IMR-90 (cell line): ENCODE measurements at regions not wholly inside any gene's neighbourhood (a gene's known extent, or its start where the extent isn't known, plus 50 kb on each side); places are given as distances from the start of the nearest gene placed in this dataset.

Experiments
- ATAC-seq: fragments of 200-7000 bp; cut with Tn5 transposase; 2 replicates; pipeline ENCODE4 v1.9.1; 2020; ENCODE audit warnings: low read depth, mild to moderate bottlenecking, moderate library complexity
- BruUV-seq: library from RNA; stranded (reverse); fragments of 400-500 nt; replicated peaks from 2 replicates; lab custom pipeline; 2021; lab: Mats Ljungman, UMichigan
- CTCF ChIA-PET: fragments of 300-600 bp; formaldehyde crosslinking; extraction: SDS; loops from one replicate; lab custom pipeline; 2021; ENCODE audit warnings: antibody characterized with exemption; lab: Yijun Ruan, JAX
- POLR2A ChIA-PET: fragments of 300-600 bp; sonication (Branson Sonifier 250); formaldehyde crosslinking; loops from one replicate; lab custom pipeline; 2022; ENCODE audit warnings: antibody characterized with exemption; ENCODE audit not compliant: unreplicated experiment; lab: Charles Lee
- DNase-seq: peaks from one replicate; pipeline ENCODE4 v3.0.0; 2013
- H2AFZ ChIP-seq: replicated peaks from 2 replicates; pipeline ENCODE3; 2013; ENCODE audit warnings: low read length, mild to moderate bottlenecking; ENCODE audit not compliant: poor library complexity
- H2AK5ac ChIP-seq: 2 replicates; pipeline ENCODE4 v1.6.1; 2013; ENCODE audit warnings: low read depth, low read length, inconsistent platforms
- H2AK9ac ChIP-seq: replicated peaks from 2 replicates; pipeline ENCODE3; 2013; ENCODE audit warnings: mild to moderate bottlenecking, low read depth, low read length, moderate library complexity; ENCODE audit not compliant: poor library complexity
- H2BK120ac ChIP-seq: 2 replicates; pipeline ENCODE4 v1.6.1; 2013; ENCODE audit warnings: low read depth, low read length, inconsistent platforms
- H2BK15ac ChIP-seq: 3 replicates; pipeline ENCODE4 v1.6.1; 2013; ENCODE audit warnings: low read depth, low read length, inconsistent platforms
- H2BK20ac ChIP-seq: 2 replicates; pipeline ENCODE4 v1.6.1; 2013; ENCODE audit warnings: low read depth, mild to moderate bottlenecking, inconsistent platforms, low read length, moderate library complexity
- H2BK5ac ChIP-seq: 2 replicates; pipeline ENCODE4 v1.6.1; 2013; ENCODE audit warnings: mild to moderate bottlenecking, low read depth, low read length, inconsistent platforms; ENCODE audit not compliant: poor library complexity, severe bottlenecking
- H3K14ac ChIP-seq: replicated peaks from 2 replicates; pipeline ENCODE4 v1.6.1; 2013; ENCODE audit warnings: low read depth, low read length, inconsistent platforms
- H3K18ac ChIP-seq: 2 replicates; pipeline ENCODE4 v1.6.1; 2013; ENCODE audit warnings: low read depth, low read length, control low read depth
- H3K23ac ChIP-seq: 2 replicates; pipeline ENCODE4 v1.6.1; 2013; ENCODE audit warnings: low read depth, low read length, inconsistent platforms
- H3K27ac ChIP-seq: 2 replicates; pipeline ENCODE4 v1.5.1; 2013; ENCODE audit warnings: mild to moderate bottlenecking, control low read depth, low read length; ENCODE audit not compliant: insufficient read depth
- H3K27me3 ChIP-seq: 2 replicates; pipeline ENCODE4 v1.6.1; 2013; ENCODE audit warnings: low read length; ENCODE audit not compliant: control insufficient read depth, insufficient read depth
- H3K36me3 ChIP-seq: 2 replicates; pipeline ENCODE4 v1.6.1; 2013; ENCODE audit warnings: low read length, mixed read lengths; ENCODE audit not compliant: control insufficient read depth, insufficient read depth
- H3K4ac ChIP-seq: 2 replicates; pipeline ENCODE4 v1.6.1; 2013; ENCODE audit warnings: low read depth, low read length, inconsistent platforms
- H3K4me1 ChIP-seq: 2 replicates; pipeline ENCODE4 v1.6.1; 2013; ENCODE audit warnings: low read length, mixed read lengths; ENCODE audit not compliant: control insufficient read depth, insufficient read depth
- H3K4me2 ChIP-seq: 2 replicates; pipeline ENCODE4 v1.6.1; 2013; ENCODE audit warnings: low read depth, mild to moderate bottlenecking, control low read depth, low read length, moderate library complexity
- H3K4me3 ChIP-seq: 2 replicates; pipeline ENCODE4 v1.5.1; 2013; ENCODE audit warnings: low read depth, mild to moderate bottlenecking, control low read depth, low read length, moderate library complexity; ENCODE audit not compliant: insufficient read depth
- H3K56ac ChIP-seq: 2 replicates; pipeline ENCODE4 v1.6.1; 2013; ENCODE audit warnings: low read length, inconsistent platforms; ENCODE audit not compliant: insufficient read depth; ENCODE audit errors: extremely low read depth
- H3K79me1 ChIP-seq, 2 experiments: 2 replicates each; pipeline ENCODE4 v1.6.1; 2013; ENCODE audit warnings: low read length in 2 of 2, inconsistent platforms in 1 of 2, low read depth in 1 of 2
- H3K9ac ChIP-seq: 2 replicates; pipeline ENCODE4 v1.6.1; 2013; ENCODE audit warnings: low read depth, low read length, control low read depth
- H3K9me1 ChIP-seq: 2 replicates; pipeline ENCODE4 v1.6.1; 2013; ENCODE audit warnings: low read length, inconsistent platforms; ENCODE audit not compliant: insufficient read depth
- H3K9me3 ChIP-seq: 2 replicates; pipeline ENCODE4 v1.6.1; 2013; ENCODE audit warnings: low read length; ENCODE audit not compliant: control insufficient read depth, insufficient read depth
- H4K20me1 ChIP-seq: 2 replicates; pipeline ENCODE4 v1.6.1; 2013; ENCODE audit warnings: low read length, inconsistent platforms; ENCODE audit not compliant: insufficient read depth
- H4K5ac ChIP-seq: 2 replicates; pipeline ENCODE4 v1.6.1; 2013; ENCODE audit warnings: mild to moderate bottlenecking, low read depth, low read length, control low read depth
- H4K8ac ChIP-seq, 2 experiments: 2 replicates each; pipeline ENCODE4 v1.6.1; 2013; ENCODE audit warnings: low read depth in 2 of 2, low read length in 2 of 2, control low read depth in 1 of 2, inconsistent platforms in 1 of 2
- H4K91ac ChIP-seq: 2 replicates; pipeline ENCODE4 v1.6.1; 2013; ENCODE audit warnings: low read depth, low read length, inconsistent platforms; ENCODE audit not compliant: insufficient read depth
- CEBPB ChIP-seq: IDR thresholded peaks from 2 replicates; pipeline ENCODE4 v1.6.1; 2012; ENCODE audit warnings: low read depth, low read length, improper control_type of control experiment
- FOS ChIP-seq: fragments of 150-350 bp; IDR thresholded peaks from 2 replicates; pipeline ENCODE4 v1.6.1; 2016; ENCODE audit warnings: low read depth, low read length
- MAZ ChIP-seq: IDR thresholded peaks from 2 replicates; pipeline ENCODE4 v1.6.1; 2012; ENCODE audit warnings: low read depth, mild to moderate bottlenecking, low read length, improper control_type of control experiment, moderate library complexity, borderline replicate concordance
- MXI1 ChIP-seq: IDR thresholded peaks from 2 replicates; pipeline ENCODE4 v1.6.1; 2012; ENCODE audit warnings: low read depth, mild to moderate bottlenecking, low read length, moderate library complexity, borderline replicate concordance
- RAD21 ChIP-seq: IDR thresholded peaks from 2 replicates; pipeline ENCODE4 v1.6.1; 2012; ENCODE audit warnings: low read length, improper control_type of control experiment
- RCOR1 ChIP-seq: IDR thresholded peaks from 2 replicates; pipeline ENCODE4 v1.6.1; 2012; ENCODE audit warnings: mild to moderate bottlenecking, low read length, improper control_type of control experiment; ENCODE audit not compliant: insufficient replicate concordance
- SMC3 ChIP-seq: fragments of 150-350 bp; IDR thresholded peaks from 2 replicates; pipeline ENCODE4 v1.6.1; 2016; ENCODE audit warnings: low read depth, mild to moderate bottlenecking, antibody characterized with exemption, low read length, moderate library complexity
- USF2 ChIP-seq: fragments of 150-350 bp; IDR thresholded peaks from 2 replicates; pipeline ENCODE4 v1.6.1; 2017; ENCODE audit warnings: mild to moderate bottlenecking, antibody characterized with exemption, low read length, low read depth
- WGBS, 2 experiments: methylation state at CpG; one replicate each; pipeline versions ENCODE4 v1.1.5 to v1.1.7; 2013; ENCODE audit warnings: missing lambda C conversion rate in 2 of 2; ENCODE audit not compliant: insufficient read length in 1 of 2; ENCODE audit errors: extremely low coverage in 2 of 2; 5-methylcytosine and 5-hydroxymethylcytosine counted together
- dilution Hi-C: fragments of 300-500 bp; cut with HindIII; formaldehyde crosslinking; loops from one replicate; pipeline ENCODE4 v1.14.3; 2018; ENCODE audit warnings: low sequenced_read_pairs; ENCODE audit not compliant: unreplicated experiment
- in situ Hi-C: fragments of 300-500 bp; cut with MboI; formaldehyde crosslinking; loops from 3 replicates; pipeline ENCODE4 v1.14.3; 2019; ENCODE audit warnings: low sequenced_read_pairs, inconsistent platforms, mixed read lengths
- intact Hi-C: fragments of 100-400 bp; cut with micrococcal nuclease; formaldehyde crosslinking; loops from 2 replicates; pipeline ENCODE4 v1.10.0; 2022

GRCh38 chr9:135035781-135036760, 51.4 kb upstream of the OLFM1 start (continued):
- no peak for TF ChIP-seq RCOR1

GRCh38 chr9:135036861-135037465, 50.5 kb upstream of the OLFM1 start:
- no peak overlapping the region for H3K56ac ChIP-seq
- H4K20me1 ChIP-seq: no peaks in the 10 kb centered on the region
- H3K4me1 ChIP-seq: no peaks in the 10 kb centered on the region
- dilution Hi-C loops (no loop called here), in situ Hi-C loops (no loop called here), intact Hi-C loops (no loop called here)
- no peaks in the 10 kb centered on the region for H3K79me1 ChIP-seq
- H3K9me3 ChIP-seq: no peaks in the 10 kb centered on the region
- TF ChIP-seq SMC3: no peak
- TF ChIP-seq FOS: no peak
- no peak for TF ChIP-seq MAZ
- TF ChIP-seq RCOR1: no peak
- no peak for TF ChIP-seq RAD21
- no peak for TF ChIP-seq USF2
- no peak for TF ChIP-seq CEBPB
- TF ChIP-seq MXI1: no peak
- H2AK5ac ChIP-seq: no peak overlapping the region
- H3K9me1 ChIP-seq: no peaks in the 10 kb centered on the region
- no CpG with 5 or more reads among the region's 9 CpGs for WGBS, 2 experiments
- ChIA-PET CTCF (no interaction called here), POLR2A (no interaction called here)
- H4K91ac ChIP-seq: no peak overlapping the region
- no peak overlapping the region for H3K4me3 ChIP-seq
- no peak overlapping the region for H3K4ac ChIP-seq
- no peak overlapping the region for H2AFZ ChIP-seq
- H3K36me3 ChIP-seq: no peaks in the 10 kb centered on the region
- no peak overlapping the region for H3K4me2 ChIP-seq
- no peak overlapping the region for H3K18ac ChIP-seq
- H2BK120ac ChIP-seq: no peak overlapping the region
- H2AK9ac ChIP-seq: no peak overlapping the region
- H4K5ac ChIP-seq: no peak overlapping the region
- ATAC-seq: no peak
- no peak overlapping the region for H3K27ac ChIP-seq
- no peak overlapping the region for H3K23ac ChIP-seq
- no peak overlapping the region for H2BK5ac ChIP-seq
- DNase-seq: no peak
- BruUV-seq: no TSS peak
- H2BK20ac ChIP-seq: no peak overlapping the region
- H3K27me3 ChIP-seq: peaks cover 1% of the 10 kb centered on the region; the same call in 1 of the 2 replicates
- H2BK15ac ChIP-seq: no peak overlapping the region
- no peak overlapping the region for H4K8ac ChIP-seq
- H3K14ac ChIP-seq: no peak overlapping the region
- H3K9ac ChIP-seq: no peak overlapping the region
